Activated naive CD8-positive, alpha-beta T cell (primary cell): ENCODE measurements at regions not wholly inside any gene's neighbourhood (a gene's known extent, or its start where the extent isn't known, plus 50 kb on each side); places are given as distances from the start of the nearest gene placed in this dataset.
A peak's percentile ranks its signal among the peaks of the same experiment; 100 is the strongest.
"Not testable (repeated sequence)": the region's sequence is repeated elsewhere in the genome, so short reads cannot be mapped to it uniquely, and the experiment has no call there.

Source experiments
- H3K27ac Mint-ChIP-seq: one replicate; pipeline ENCODE4 v1.8.0; 2021; ENCODE audit warnings: mixed read lengths
- H3K27me3 Mint-ChIP-seq: one replicate; pipeline ENCODE4 v1.8.0; 2021; ENCODE audit warnings: mixed read lengths
- H3K36me3 Mint-ChIP-seq: one replicate; pipeline ENCODE4 v1.8.0; 2021; ENCODE audit warnings: mixed read lengths
- H3K4me1 Mint-ChIP-seq: one replicate; pipeline ENCODE4 v1.8.0; 2021; ENCODE audit warnings: low read depth, mixed read lengths
- H3K4me3 Mint-ChIP-seq: one replicate; pipeline ENCODE4 v1.8.0; 2021; ENCODE audit warnings: mild to moderate bottlenecking, mixed read lengths
- H3K9me3 Mint-ChIP-seq: one replicate; pipeline ENCODE4 v1.8.0; 2021; ENCODE audit warnings: low read depth, mixed read lengths

DNA sequence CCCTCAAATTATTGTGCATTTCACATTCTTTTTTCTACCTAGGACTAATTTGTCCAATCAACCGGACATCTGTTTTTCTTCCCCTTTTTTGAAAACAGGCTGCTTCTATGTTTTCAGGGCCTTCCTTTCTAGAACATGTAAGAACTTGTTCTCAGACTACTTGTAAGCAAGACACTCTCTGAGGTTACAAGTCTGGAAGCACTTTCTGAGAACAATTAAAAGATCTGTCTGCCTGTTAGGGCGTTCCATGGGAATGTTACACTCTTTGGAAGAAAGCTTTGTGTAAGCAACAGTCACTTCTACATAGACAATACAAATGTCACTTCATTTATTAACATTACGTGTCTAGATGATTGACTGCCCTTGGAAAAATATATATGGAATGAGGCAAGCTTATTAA, 50.9 kb upstream of the HSPB3 start:
- H3K27ac Mint-ChIP-seq, result no peak overlapping the region
- no peaks in the 10 kb centered on the region for H3K36me3 Mint-ChIP-seq
- no peaks in the 10 kb centered on the region for H3K4me1 Mint-ChIP-seq
- no peak overlapping the region for H3K4me3 Mint-ChIP-seq
- H3K27me3 Mint-ChIP-seq, result no peaks in the 10 kb centered on the region
- H3K9me3 Mint-ChIP-seq, result no peaks in the 10 kb centered on the region

DNA sequence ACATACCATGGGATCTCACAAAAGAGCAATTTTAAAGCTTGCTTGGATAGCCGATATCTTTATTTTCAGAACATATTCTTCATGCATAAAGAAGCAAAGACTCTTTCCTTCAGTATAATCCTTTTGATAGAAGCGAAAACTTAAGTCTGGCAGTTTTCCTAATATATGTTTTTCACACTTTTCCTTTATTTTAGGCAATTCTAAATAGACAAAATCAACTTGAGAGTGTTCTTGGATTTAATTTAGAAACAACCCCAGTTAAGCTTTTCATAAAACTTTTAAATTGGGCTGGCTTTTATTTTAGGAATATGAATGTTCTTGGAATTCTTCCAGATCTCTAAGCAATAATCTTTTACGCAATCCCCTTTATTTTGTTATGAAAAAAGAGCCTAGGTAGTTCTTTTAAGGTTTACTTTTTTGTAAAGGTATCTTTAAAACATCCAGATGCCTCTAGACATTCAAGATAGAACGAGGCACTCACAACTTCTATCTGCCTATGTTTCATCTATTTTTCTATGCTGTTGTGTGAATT, 51.5 kb upstream of the HSPB3 start:
- H3K27me3 Mint-ChIP-seq, result no peaks in the 10 kb centered on the region
- H3K9me3 Mint-ChIP-seq, result no peaks in the 10 kb centered on the region
- no peak overlapping the region for H3K27ac Mint-ChIP-seq
- no peaks in the 10 kb centered on the region for H3K4me1 Mint-ChIP-seq
- H3K4me3 Mint-ChIP-seq, result no peak overlapping the region
- no peaks in the 10 kb centered on the region for H3K36me3 Mint-ChIP-seq

DNA sequence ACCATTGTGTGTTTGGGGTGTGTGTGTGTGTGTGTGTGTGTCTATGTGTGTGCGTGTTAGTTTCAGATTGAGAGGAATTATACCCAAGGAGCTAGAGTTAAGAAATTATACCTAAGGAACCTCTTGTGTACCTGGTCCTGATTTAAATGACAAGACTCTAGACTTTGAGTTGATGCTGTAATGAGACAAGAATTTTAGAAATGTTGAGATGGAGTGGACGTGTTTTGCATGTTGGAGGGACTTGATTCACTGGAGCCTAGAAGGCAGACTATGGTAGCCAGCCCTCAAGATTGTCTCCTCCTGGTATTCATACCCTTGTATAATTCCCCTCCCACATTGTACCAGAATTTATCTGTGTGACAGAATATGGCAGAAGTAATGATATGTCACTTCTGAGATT, 52.4 kb upstream of the HSPB3 start:
- Mint-ChIP-seq H3K36me3 (no peaks in the 10 kb centered on the region), H3K27ac (no peak overlapping the region), H3K9me3 (no peaks in the 10 kb centered on the region), H3K27me3 (no peaks in the 10 kb centered on the region), H3K4me3 (no peak overlapping the region), H3K4me1 (no peaks in the 10 kb centered on the region)

DNA sequence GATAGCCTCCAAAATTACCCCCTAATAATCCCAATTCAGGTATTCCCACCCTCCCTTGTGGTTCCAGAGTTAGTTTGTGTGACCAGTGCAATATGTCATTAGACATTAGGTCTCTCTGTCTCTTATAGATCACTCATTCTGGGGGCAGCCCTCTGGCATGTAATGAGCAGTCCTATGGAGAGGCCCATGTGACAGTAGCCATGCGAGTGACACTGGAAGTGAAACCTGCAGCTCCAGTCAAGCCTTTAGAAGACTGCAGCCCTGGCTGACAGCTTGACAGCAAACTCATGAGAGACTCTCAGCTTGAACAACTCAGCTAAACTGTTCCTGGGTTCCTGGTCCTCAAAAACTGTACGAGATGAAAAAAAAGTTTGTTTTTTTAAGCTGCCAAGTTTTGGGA, 54.0 kb upstream of the HSPB3 start:
- Mint-ChIP-seq H3K36me3 (no peaks in the 10 kb centered on the region), H3K4me1 (no peaks in the 10 kb centered on the region), H3K27me3 (no peaks in the 10 kb centered on the region), H3K4me3 (no peak overlapping the region), H3K9me3 (no peaks in the 10 kb centered on the region), H3K27ac (no peak overlapping the region)

DNA sequence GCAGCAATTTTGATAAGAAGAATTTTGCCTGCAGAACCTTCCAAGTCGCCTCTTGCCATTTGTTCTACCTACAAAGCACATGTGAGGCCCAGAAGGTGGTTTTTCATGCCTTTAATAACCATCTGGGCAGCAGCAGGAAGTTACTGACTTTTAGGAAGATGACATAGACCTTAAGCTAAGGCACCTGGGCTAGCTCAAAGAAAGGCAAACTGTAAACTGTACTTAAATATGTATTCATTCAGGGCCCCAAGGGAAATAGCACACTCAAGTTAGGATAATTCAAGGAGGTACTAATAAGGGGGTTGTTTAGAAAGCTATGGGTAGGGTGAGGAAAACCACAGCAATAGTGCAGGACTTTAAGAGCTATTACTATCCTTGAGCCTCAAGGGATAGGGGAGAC, 57.3 kb upstream of the HSPB3 start:
- Mint-ChIP-seq H3K27me3 (no peaks in the 10 kb centered on the region), H3K36me3 (no peaks in the 10 kb centered on the region), H3K27ac (no peak overlapping the region), H3K4me1 (no peaks in the 10 kb centered on the region), H3K4me3 (no peak overlapping the region), H3K9me3 (no peaks in the 10 kb centered on the region)

DNA sequence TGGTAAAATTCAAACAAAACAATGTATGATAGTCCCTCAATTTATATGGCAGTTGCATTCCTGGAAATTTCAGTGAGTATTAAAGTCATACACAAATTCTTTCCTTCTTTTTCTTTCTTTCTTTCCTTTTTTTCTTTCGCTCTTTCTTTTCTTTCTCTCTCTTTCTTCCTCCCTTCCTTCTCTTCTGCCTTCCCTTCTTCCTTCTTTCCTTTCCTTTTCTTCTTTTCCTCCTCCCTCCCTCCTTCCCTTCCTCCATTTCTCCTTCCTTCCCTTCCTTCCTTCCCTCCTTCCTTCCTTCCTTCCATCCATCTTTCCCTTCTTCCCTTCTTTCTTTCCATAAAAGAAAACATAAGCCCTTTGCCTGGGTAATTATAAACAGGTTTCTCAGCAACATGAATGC, 58.1 kb upstream of the HSPB3 start:
- H3K4me3 Mint-ChIP-seq, result no peak overlapping the region
- no peaks in the 10 kb centered on the region for H3K4me1 Mint-ChIP-seq
- H3K27ac Mint-ChIP-seq, result no peak overlapping the region
- H3K36me3 Mint-ChIP-seq, result no peaks in the 10 kb centered on the region
- H3K27me3 Mint-ChIP-seq, result no peaks in the 10 kb centered on the region
- no peaks in the 10 kb centered on the region for H3K9me3 Mint-ChIP-seq

DNA sequence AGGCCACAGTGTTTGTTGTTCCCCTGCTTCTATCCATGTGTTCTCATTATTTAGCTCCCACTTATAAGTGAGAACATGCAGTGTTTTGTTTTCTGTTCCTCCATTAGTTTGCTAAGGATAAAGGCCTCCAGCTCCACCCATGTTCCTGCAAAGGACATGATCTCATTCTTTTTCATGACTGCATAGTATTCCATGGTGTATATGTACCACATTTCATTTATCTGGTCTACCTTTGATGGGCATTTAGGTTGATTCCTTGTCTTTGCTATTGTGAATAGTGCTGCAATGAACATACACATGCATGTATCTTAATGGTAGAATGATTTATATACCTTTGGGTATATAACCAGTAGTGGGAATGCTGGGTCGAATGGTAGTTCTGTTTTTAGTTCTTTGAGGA, 62.5 kb upstream of the HSPB3 start:
- H3K9me3 Mint-ChIP-seq, H3K27me3 Mint-ChIP-seq, H3K27ac Mint-ChIP-seq, H3K36me3 Mint-ChIP-seq, H3K4me1 Mint-ChIP-seq, H3K4me3 Mint-ChIP-seq: not testable (repeated sequence)

DNA sequence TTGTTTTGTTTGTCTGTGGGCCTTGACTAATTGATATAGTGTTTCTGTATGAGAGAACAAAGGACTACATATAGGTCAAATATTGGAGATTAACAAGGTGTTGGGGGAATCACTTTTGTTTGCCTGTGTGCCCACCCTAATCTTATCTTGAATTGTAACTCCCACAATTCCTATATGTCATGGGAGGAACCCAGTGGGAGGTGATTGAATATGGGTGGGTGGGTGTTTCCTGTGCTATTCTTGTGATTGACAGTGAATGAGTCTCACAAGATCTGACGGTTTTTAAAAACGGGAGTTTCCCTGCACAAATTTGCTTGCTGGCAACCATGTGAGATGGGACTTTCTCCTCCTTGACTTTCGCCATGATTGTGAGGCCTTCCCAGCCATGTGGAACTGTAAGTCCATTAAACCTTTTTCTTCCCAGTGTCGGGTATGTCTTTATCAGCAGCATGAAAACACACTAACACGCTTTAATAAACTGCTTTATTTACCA, 64.9 kb upstream of the HSPB3 start:
- Mint-ChIP-seq H3K27ac (no peak overlapping the region), H3K36me3 (no peaks in the 10 kb centered on the region), H3K4me3 (no peak overlapping the region), H3K9me3 (no peaks in the 10 kb centered on the region), H3K4me1 (peaks cover 6% of the 10 kb centered on the region), H3K27me3 (peaks cover 2% of the 10 kb centered on the region)

DNA sequence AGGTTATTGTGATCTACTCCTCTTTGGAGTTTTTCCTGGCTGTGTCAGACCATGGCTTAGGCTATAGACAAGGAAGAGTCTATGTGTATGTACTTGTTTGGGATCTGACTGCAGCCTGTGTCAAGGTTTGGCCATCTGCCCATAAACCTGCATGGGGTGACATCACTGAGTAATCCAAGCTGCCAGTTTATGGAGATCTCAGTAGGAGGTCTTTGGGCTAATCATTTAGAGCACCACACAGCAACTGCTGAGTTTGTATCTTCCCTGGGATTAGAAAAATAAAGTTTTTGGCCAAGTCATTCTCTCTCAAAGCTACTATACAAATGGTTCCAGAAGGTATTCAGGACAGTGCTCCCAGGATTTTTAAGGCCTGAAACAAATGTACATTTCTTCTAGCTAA, 65.5 kb upstream of the HSPB3 start:
- Mint-ChIP-seq H3K4me3 (no peak overlapping the region), H3K9me3 (no peaks in the 10 kb centered on the region), H3K27me3 (peaks cover 2% of the 10 kb centered on the region), H3K36me3 (no peaks in the 10 kb centered on the region), H3K4me1 (peaks cover 6% of the 10 kb centered on the region), H3K27ac (no peak overlapping the region)

DNA sequence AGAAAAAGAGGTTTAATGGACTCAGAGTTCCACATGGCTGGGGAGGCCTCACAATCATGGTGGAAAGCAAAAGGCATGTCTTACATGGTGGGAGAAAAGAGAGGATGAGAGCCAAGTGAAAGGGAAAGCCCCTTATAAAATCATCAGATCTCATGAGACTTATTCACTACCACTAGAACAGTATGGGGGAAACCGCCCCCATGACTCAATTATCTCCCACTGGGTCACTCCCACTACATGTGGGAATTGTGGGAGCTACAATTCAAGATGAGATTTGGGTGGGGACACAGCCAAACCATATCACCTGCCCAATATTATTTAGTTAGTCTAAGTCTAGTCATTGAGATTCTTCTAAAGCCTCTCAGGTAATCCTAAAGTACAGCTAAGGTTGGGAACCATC, 66.1 kb upstream of the HSPB3 start:
- not testable (repeated sequence) for H3K27me3 Mint-ChIP-seq, H3K4me1 Mint-ChIP-seq, H3K27ac Mint-ChIP-seq, H3K36me3 Mint-ChIP-seq, H3K9me3 Mint-ChIP-seq, H3K4me3 Mint-ChIP-seq

DNA sequence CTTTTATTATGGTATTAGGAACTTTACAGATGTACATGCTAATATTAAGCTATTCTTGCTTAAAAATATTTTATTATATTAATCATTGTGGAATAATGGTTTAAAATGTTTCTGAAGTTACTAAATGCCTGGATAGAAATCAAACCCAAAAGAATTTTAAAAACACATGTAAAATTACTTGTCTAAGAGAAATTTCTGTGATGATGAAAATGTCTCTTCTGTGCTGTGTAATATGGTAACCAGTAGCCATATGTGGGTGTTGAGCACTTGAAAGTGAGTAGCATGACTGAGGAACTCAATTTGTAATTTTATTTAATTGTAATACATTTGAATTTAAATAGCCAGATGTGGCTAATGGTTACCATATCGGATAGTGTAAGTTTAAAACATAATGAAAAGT, 66.7 kb upstream of the HSPB3 start:
- H3K4me3 Mint-ChIP-seq, result no peak overlapping the region
- peaks cover 4% of the 10 kb centered on the region for H3K27me3 Mint-ChIP-seq
- peaks cover 6% of the 10 kb centered on the region for H3K4me1 Mint-ChIP-seq
- no peaks in the 10 kb centered on the region for H3K36me3 Mint-ChIP-seq
- no peaks in the 10 kb centered on the region for H3K9me3 Mint-ChIP-seq
- no peak overlapping the region for H3K27ac Mint-ChIP-seq

DNA sequence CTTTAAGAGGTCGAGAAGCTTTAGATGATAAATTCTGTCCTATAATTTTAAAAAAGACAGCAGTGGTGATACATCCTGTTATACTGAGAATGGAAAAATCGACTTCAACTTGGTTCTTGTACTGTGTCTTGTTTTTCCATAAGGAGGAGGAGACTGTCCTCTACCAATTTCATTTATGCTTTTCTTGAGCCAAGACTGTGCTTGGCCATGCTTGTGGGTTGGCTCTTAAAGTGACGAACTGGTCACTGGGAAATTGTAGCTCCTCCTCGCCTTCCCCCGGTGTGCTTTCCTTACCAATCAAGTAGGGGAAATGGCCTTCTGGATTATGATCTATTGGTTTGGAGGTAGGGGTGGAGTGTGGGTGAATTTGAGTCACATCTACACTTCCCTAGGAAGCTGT, 67.1 kb upstream of the HSPB3 start:
- no peak overlapping the region for H3K4me3 Mint-ChIP-seq
- H3K27me3 Mint-ChIP-seq, result peaks cover 4% of the 10 kb centered on the region
- H3K9me3 Mint-ChIP-seq, result no peaks in the 10 kb centered on the region
- peaks cover 6% of the 10 kb centered on the region for H3K4me1 Mint-ChIP-seq
- H3K36me3 Mint-ChIP-seq, result no peaks in the 10 kb centered on the region
- peak overlapping the region; percentile 67 for H3K27ac Mint-ChIP-seq

DNA sequence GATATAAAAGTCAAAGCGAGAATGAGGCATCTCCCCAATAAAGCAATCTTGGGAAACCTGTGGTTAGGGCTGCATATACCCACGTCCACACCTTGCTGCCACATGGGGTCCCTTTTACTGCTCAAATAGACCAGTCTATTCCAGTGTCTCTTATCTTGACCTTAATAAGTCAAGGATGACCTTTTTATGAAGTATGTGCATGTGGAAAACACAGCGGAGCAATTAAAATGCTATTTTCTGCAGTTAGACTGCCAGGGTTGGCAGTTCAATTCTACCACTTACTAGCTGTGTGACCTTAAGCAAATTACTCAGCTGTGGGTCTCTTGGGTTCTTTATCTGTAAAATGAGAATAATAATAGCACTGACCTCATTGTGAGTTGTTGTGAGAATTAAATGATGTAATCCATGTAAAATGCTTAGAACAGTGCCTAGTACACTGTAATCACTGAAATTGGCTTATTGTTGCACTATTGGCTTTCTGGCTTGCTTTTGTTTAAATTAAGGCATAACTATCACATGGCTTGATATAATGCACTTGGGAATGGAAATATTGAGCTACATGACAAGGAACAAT, 67.8 kb upstream of the HSPB3 start:
- peak overlapping the region; percentile 67 for H3K27ac Mint-ChIP-seq
- H3K4me1 Mint-ChIP-seq, result peaks cover 6% of the 10 kb centered on the region
- no peak overlapping the region for H3K4me3 Mint-ChIP-seq
- H3K36me3 Mint-ChIP-seq, result no peaks in the 10 kb centered on the region
- peaks cover 4% of the 10 kb centered on the region for H3K27me3 Mint-ChIP-seq
- H3K9me3 Mint-ChIP-seq, result no peaks in the 10 kb centered on the region

DNA sequence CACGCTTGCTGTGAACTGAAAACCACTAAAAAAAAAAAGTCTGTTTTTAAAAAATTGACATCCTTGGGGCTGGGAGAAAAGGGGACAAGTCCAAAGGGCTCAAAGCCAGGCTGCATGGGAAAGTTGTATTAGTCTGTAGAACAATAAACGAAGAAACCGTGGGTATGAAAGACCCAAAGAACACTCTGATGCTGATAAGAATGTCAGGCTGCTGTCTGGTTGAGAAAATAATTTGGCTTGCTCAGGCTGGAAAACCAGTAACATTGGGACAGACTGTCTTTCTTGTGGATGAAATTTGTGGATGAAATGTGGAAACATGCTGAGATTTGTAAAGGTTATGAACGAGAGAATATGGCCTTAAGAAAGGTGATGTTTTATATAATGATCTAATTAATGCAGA, 68.5 kb upstream of the HSPB3 start:
- peaks cover 6% of the 10 kb centered on the region for H3K4me1 Mint-ChIP-seq
- H3K9me3 Mint-ChIP-seq, result no peaks in the 10 kb centered on the region
- no peak overlapping the region for H3K4me3 Mint-ChIP-seq
- H3K27me3 Mint-ChIP-seq, result peaks cover 4% of the 10 kb centered on the region
- H3K36me3 Mint-ChIP-seq, result peaks cover 3% of the 10 kb centered on the region
- no peak overlapping the region for H3K27ac Mint-ChIP-seq

DNA sequence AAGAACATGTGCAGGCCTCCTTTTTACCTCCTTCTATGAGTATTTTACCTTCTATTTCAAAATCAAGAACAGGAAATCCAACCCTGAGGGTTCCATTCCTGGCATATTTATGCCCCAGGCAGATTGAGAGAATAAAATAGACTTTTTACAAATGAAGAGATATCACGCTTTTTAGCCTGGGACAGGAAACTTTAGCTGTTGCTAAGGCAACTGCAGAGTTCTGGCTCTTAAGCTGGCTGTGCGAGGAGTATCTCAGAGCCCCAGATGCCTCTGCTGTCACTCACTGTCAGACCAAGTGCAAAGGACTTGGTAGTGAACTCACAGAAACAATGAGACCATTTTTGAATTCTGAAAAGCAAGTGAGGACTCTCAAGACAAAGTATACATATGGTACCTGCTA, 69.5 kb upstream of the HSPB3 start:
- H3K4me3 Mint-ChIP-seq, result no peak overlapping the region
- no peaks in the 10 kb centered on the region for H3K9me3 Mint-ChIP-seq
- no peak overlapping the region for H3K27ac Mint-ChIP-seq
- H3K36me3 Mint-ChIP-seq, result peaks cover 3% of the 10 kb centered on the region
- peaks cover 6% of the 10 kb centered on the region for H3K4me1 Mint-ChIP-seq
- peaks cover 4% of the 10 kb centered on the region for H3K27me3 Mint-ChIP-seq

DNA sequence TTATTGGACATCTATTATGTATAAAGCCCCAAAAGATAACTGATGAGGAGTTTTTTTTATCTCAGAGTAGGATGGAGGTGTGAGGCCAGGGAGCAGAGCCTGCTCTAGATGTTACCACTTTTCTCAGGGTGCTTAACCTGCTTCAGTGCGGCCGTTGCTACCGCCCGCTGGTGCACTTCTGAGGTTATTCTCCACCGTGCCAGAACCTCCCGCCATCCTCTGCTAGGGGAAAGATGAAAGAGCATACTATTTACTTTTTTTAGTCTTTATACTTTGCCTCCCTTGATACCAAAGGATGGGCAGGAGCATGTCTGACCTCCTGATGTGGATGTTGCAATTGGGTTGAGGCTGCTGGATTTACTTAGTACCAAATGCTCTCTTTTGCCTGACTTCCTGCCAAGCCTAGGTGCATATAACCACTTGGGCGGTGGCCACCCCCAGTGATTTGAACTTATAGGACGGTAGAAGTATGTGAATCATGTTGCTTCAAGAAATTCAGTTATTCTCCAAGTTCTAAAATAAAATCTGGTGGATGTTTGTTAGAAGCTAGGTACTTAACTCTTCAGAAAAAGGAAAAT, 71.1 kb upstream of the HSPB3 start:
- Mint-ChIP-seq H3K4me3 (no peak overlapping the region), H3K27ac (no peak overlapping the region), H3K36me3 (peaks cover 3% of the 10 kb centered on the region), H3K9me3 (no peaks in the 10 kb centered on the region), H3K27me3 (peaks cover 4% of the 10 kb centered on the region), H3K4me1 (peaks cover 6% of the 10 kb centered on the region)
